Loucy (cell line): ENCODE measurements at regions not wholly inside any gene's neighbourhood (a gene's known extent, or its start where the extent isn't known, plus 50 kb on each side); places are given as distances from the start of the nearest gene placed in this dataset.

Experiments used
- EZH2phosphoT487 ChIP-seq: fragments of 200-600 bp; IDR thresholded peaks from 2 replicates; pipeline ENCODE4 v1.6.1; 2018; ENCODE audit warnings: antibody characterized with exemption, mild to moderate bottlenecking, moderate library complexity, borderline replicate concordance
- TF ChIP-seq, protein P1 (sequence below): fragments of 200-600 bp; sonication (generic); conservative IDR thresholded peaks from 2 replicates; pipeline ENCODE4 v1.5.1; 2014; ENCODE audit warnings: mild to moderate bottlenecking, antibody characterized with exemption, low read length

DNA sequence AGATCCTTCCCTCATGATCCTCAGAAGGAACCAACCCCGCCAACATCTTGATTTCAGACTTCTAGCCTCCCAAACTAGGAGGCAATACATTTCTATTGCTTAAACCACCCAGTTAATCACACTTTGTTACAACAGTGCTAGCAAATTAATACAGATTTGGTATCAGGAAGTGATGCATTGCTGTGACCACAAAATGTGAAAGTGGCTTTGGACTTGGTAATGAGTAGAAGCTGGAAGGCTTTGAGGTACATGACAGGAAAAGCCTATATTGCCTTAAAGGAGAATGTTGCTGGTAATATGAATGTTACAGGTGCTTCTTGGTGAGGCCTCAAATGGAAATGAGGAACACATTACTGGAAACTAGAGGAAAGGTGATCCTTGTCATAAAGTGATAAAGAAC lies 260.3 kb downstream of the SATB2 start:
- TF ChIP-seq, protein P1, sequence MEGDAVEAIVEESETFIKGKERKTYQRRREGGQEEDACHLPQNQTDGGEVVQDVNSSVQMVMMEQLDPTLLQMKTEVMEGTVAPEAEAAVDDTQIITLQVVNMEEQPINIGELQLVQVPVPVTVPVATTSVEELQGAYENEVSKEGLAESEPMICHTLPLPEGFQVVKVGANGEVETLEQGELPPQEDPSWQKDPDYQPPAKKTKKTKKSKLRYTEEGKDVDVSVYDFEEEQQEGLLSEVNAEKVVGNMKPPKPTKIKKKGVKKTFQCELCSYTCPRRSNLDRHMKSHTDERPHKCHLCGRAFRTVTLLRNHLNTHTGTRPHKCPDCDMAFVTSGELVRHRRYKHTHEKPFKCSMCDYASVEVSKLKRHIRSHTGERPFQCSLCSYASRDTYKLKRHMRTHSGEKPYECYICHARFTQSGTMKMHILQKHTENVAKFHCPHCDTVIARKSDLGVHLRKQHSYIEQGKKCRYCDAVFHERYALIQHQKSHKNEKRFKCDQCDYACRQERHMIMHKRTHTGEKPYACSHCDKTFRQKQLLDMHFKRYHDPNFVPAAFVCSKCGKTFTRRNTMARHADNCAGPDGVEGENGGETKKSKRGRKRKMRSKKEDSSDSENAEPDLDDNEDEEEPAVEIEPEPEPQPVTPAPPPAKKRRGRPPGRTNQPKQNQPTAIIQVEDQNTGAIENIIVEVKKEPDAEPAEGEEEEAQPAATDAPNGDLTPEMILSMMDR = no peak
- TF ChIP-seq EZH2phosphoT487 = no peak
